HFF-Myc (cell line): ENCODE measurements at regions not wholly inside any gene's neighbourhood (a gene's known extent, or its start where the extent isn't known, plus 50 kb on each side); places are given as distances from the start of the nearest gene placed in this dataset.

Source experiments
- DNase-seq: peaks from one replicate; pipeline ENCODE4 v3.0.0-alpha.2; 2011; ENCODE audit warnings: low read depth; ENCODE audit errors: extremely low read depth
- H3K4me3 ChIP-seq: replicated peaks from 2 replicates; pipeline ENCODE4 v1.5.1; 2011; ENCODE audit warnings: low read depth, mild to moderate bottlenecking, control low read depth, low read length
- CTCF ChIP-seq: IDR thresholded peaks from 2 replicates; pipeline ENCODE4 v1.5.1; 2012; ENCODE audit warnings: mild to moderate bottlenecking, low read depth, low read length, control low read depth; ENCODE audit errors: missing control alignments

GRCh38 chr16:87165885-87166284 is 151.3 kb downstream of the C16orf95 start:
- no peak for DNase-seq
- no peak overlapping the region for H3K4me3 ChIP-seq
- no peak for TF ChIP-seq CTCF

GRCh38 chr16:87166321-87166720 is 150.9 kb downstream of the C16orf95 start:
- H3K4me3 ChIP-seq: no peak overlapping the region
- no peak for DNase-seq
- no peak for TF ChIP-seq CTCF

- no peak for DNase-seq
- TF ChIP-seq CTCF: no peak
- H3K4me3 ChIP-seq: no peak overlapping the region
Observed at GRCh38 chr16:87166934-87167333, 150.3 kb downstream of the C16orf95 start.

GRCh38 chr16:87169509-87169995 is 147.6 kb downstream of the C16orf95 start:
- TF ChIP-seq CTCF: no peak
- H3K4me3 ChIP-seq: no peak overlapping the region
- peak; percentile 30 for DNase-seq

- DNase-seq: no peak
- no peak for TF ChIP-seq CTCF
Observed at GRCh38 chr16:87170310-87170709, 146.9 kb downstream of the C16orf95 start.

GRCh38 chr16:87171723-87172122 is 145.5 kb downstream of the C16orf95 start:
- DNase-seq: no peak
- TF ChIP-seq CTCF: no peak
- no peak overlapping the region for H3K4me3 ChIP-seq

More at GRCh38 chr16:87170310-87170709, 146.9 kb downstream of the C16orf95 start:
- no peak overlapping the region for H3K4me3 ChIP-seq

- H3K4me3 ChIP-seq: no peak overlapping the region
- DNase-seq: no peak
- peak; percentile 9 for TF ChIP-seq CTCF
Observed at GRCh38 chr16:87172632-87173031, 144.6 kb downstream of the C16orf95 start.
